HG03354 (cell line): ENCODE measurements at regions not wholly inside any gene's neighbourhood (a gene's known extent, or its start where the extent isn't known, plus 50 kb on each side); places are given as distances from the start of the nearest gene placed in this dataset.

Experiments
- ATAC-seq: cut with Tn5 transposase; IDR thresholded peaks from one replicate; pipeline ENCODE4 v1.9.1; 2021; ENCODE audit warnings: mild to moderate bottlenecking; ENCODE audit not compliant: unreplicated experiment, poor library complexity, severe bottlenecking

GRCh38 chr3:117962750-117963149 lies 1071.9 kb downstream of the IGSF11 start:
- no peak for ATAC-seq

GRCh38 chr3:117963858-117964257 lies 1070.8 kb downstream of the IGSF11 start:
- no peak for ATAC-seq

GRCh38 chr3:117964814-117965213 lies 1069.8 kb downstream of the IGSF11 start:
- no peak for ATAC-seq

DNA sequence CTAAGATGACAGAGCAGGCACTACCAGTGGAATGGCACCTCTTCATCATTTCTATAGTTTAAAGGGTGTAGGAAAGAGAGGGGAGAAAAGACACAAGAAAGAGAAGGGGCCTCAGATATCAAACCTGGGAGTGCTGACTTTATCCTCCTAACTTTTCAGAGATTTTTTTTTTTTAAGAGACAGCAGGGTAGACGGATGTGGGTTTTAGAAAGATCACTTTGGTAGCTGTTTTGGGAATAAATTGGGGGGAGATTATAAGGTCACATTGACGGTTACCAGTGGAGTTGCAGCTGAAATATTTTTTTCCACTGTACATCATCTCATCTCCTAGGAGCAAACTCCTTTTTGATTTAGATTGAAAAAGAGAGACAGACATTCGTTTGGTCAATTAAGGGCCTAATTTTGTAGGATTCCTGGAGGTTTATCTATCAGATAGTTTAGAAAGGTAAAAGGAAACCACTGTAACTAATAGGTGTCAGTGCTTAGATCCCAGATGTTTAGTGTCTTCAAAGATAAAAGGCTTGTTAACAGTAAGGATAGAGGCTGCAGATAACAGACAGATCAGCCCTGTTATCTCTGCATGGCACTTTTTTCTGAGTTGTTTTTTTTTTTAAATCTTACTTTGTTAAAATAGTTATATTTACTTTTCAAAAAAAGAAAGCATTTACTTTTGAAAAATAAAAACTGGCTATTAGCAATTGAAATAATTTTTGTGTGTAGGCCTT lies 1057.0 kb downstream of the IGSF11 start:
- ATAC-seq = no peak

DNA sequence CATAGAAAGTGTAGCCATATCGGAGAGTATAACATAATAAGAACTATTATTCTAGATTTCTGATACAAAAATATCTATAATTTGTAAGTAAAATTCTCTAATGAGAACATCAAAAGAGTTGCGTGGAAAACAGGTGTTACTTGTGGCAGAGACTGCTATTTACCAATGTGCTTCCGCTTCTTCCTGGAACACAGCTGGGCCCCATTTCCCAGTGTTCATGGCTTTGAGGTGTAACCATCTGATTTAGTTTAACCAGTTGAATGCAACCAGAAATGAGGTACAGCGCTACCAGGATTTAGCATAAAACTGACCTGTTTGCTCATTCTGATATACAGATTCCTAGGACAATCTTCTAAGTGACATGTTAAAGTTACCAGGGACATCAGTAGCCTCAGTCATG lies 1055.2 kb downstream of the IGSF11 start:
- no peak for ATAC-seq

DNA sequence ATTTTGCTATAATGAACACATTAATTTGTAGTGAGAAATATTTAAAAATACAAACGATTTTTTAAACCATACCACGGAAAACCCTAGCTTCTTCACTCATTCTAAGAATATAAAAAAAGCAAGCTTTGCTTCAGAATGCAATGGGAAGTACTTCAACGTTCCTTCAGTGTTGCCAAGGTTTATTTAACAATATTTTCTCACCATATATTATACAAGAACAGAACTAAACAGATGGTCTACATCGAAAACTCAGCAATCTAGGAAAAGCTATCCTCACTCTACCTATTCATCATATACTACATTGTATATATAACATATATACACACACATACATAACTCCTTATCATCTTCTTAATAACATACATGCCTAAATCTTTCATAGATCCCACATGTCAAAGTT lies 1047.4 kb downstream of the IGSF11 start:
- no peak for ATAC-seq

DNA sequence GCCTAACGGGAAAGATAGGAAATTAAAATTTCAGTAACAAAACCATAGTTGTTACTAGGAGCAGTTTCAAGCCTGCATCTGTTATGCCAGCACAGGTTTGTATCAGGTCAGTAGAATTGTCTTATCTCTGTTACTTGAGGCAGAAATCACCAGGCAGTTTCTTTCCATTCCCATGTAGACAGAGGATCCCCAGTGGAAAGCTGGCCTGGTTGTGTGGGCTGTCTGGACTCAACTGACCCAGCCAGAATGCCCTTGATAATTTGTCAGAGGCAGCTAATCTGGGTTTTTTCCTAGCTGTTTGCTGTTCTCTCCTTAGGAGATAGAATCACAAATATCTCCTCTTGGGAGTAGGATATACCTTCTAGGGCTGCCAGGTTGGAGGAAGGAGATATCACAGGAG lies 1044.7 kb downstream of the IGSF11 start:
- no peak for ATAC-seq

DNA sequence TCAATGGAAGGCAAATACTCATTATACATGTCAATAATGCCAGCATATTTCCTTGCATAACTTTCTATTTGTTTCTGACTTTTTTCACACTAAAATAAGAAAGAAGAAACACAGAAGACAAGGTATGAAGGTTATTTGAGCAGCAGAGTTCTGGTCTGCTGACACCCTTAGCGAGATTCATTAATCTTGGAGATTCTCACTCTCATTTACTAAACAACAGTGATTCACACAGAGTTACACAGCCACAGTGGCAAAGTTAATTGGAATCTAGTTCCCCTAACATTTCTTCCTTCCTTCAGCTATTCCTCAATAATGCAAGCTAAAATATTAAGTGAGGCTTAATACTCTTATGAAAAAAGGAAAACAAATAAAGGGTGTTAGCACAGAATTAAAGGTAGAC lies 1044.0 kb downstream of the IGSF11 start:
- no peak for ATAC-seq

DNA sequence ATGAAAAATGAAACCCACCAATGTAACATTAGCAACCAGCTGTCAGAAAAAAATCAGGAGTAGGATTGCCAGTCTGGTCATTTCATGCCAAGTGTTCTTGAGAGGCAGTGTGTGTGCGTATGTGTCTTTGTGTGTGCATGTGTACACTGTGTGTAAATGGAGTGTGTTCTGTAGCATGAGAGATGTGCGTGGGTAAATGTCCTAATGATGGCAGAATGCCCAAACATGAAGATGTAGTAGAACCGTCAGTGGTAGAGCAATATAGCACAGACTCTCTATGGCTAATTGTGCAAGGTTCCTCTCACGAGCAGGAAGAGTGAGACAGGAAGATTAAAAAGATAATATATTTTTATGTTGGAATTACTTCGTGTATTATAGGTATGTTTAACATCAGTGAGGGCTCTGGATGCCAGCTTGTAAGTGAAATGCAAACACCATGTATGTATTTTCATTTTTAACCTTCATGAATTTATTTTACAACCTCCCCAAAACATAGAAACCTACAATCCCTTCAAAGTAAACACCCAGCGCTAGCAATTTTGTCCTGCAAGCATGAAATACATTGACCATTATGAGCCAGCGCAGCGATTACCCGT lies 1038.7 kb downstream of the IGSF11 start:
- no peak for ATAC-seq

DNA sequence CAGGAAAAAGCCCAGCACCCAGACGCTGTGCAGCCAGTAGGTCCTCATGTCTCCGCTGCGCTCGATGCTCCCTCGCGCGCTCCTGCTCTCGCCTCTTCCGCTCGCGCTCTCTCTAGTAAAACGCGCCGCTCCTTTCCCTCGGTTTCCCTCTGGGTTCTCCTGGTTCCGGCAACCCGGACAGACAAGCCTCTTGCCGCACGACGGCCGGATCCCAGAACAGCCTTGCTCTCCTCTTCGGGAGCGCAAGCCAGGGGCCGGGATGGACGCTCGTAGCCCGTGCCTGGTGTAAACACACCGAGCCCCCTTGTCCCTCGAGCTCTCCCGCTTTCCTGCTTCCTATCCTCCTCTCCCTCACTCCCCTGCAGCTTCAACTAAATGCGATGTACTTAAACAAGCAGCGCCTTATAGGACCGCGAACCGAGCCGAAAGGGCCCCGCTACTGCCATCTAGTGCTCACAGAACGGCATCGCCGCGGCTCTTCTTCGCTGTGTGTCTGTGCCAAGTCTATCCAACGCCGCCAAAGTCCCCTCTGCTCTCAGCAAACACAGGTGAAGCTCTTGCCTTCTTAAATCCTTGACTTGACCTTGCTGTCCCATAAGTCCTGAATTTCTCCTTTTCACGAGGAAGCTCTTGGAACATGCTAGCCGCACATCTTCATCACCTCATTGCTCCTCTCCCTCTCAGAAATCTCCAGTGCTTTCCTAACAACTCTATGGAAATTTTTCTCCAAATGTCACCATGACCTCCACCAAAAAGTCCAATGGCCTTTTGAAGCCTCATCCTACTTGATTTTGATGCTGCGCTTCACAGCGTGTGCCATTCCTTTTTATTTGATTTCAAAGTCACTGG lies 1037.2 kb downstream of the IGSF11 start:
- peak; percentile 99 for ATAC-seq

GRCh38 chr3:117998071-117998470 lies 1036.6 kb downstream of the IGSF11 start:
- ATAC-seq = peak; percentile 13

- no peak for ATAC-seq
Observed at GRCh38 chr3:118000219-118000618, 1034.4 kb downstream of the IGSF11 start.

DNA sequence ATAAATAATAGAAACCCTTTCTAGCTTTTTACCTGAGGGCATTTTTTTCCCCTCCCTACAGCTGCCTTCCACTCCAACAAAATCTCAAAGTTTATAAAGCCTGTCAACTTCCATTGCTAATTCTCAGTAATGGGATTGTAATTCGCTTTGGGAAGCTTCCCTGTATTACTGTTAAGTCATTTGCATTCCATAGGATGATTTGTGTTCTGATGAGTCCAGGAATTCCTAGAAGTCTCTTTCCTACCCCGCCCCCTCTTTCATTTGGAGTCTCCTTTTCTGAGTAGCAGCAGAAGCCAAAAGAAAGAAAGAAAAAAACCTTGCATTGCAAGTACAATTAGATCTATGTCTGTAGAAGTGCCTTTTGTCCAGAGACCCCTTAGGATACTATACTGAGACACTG lies 1033.3 kb downstream of the IGSF11 start:
- no peak for ATAC-seq

DNA sequence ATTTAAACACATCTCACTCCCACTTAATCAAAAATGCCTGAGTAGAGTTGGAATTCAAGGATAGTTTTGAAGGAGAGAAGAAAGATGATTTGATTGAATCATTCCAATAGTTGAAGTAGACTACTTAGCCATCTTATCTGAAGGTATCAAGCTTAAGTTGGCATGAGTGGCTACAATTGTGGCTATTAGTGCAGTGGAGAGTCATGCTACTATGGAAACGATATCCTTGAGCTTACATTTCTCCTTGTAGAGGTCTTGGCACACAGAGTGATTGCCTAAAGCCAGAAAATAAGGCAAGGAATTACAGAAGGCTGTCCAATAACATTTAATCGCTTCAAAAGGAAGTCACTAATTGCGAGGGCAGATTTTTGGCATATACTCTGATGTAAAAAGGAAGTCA lies 1022.7 kb downstream of the IGSF11 start:
- ATAC-seq = no peak

GRCh38 chr3:118029049-118029448 lies 1005.6 kb downstream of the IGSF11 start:
- no peak for ATAC-seq

GRCh38 chr3:118036215-118036614 lies 998.4 kb downstream of the IGSF11 start:
- no peak for ATAC-seq

- no peak for ATAC-seq
Observed at GRCh38 chr3:118055381-118055780, 979.3 kb downstream of the IGSF11 start.

DNA sequence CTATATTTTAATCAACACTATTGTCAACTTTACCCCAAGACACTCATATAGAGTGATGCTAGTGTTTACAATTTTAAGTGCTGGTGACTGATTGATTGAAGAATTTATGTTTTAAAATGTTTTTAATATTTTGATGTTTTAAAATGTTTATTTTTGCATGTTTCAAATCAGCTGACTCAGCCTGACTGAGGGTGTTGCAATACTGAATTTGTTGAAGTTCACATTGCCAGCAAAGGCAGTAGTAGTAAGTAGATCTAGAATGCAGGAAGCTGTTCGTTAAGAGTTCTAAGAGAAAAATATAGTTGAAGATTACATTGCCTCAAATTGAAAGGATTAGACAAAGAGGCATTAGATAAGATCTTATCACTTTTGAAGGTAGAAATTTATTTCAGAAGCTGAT lies 977.6 kb downstream of the IGSF11 start:
- ATAC-seq = no peak

- no peak for ATAC-seq
Observed at GRCh38 chr3:118059096-118059495, 975.5 kb downstream of the IGSF11 start.

DNA sequence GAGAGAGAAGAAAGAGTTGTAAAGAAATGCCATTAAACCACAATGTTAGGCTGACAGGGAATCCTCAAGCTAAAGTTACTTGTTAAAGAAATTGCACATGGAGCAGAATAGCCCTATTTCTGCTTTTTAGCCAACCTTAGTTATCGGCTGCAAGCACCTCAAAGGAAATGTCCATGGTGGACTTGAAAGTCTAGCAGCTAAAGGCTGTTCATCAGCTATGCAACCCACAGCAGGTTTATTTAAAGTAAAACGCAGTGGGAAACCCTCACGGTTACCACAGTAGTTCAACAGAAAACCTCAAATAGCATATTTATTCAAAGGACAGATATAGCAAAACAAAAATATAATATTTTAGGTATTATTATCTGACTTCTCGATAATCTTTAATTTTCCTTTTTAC lies 967.2 kb downstream of the IGSF11 start:
- no peak for ATAC-seq

GRCh38 chr3:118075873-118076272 lies 958.8 kb downstream of the IGSF11 start:
- no peak for ATAC-seq
